NCI-H2196 (cell line): ENCODE measurements at regions not wholly inside any gene's neighbourhood (a gene's known extent, or its start where the extent isn't known, plus 50 kb on each side); places are given as distances from the start of the nearest gene placed in this dataset.
"Not testable (repeated sequence)": the region's sequence is repeated elsewhere in the genome, so short reads cannot be mapped to it uniquely, and the experiment has no call there.

Experiments used
- DNase-seq: peaks from one replicate; lab custom pipeline; 2025; ENCODE audit not compliant: unreplicated experiment; lab: John Stamatoyannopoulos, UW

GRCh38 chr5:5902678-5903646, 475.4 kb downstream of the MED10 start:
- DNase-seq = no peak

GRCh38 chr5:5900350-5900749, 477.9 kb downstream of the ICE1 start:
- no peak for DNase-seq

- DNase-seq = no peak
These were observed 477.2 kb downstream of the ICE1 start for GRCh38 chr5:5899716-5900115.

- DNase-seq = no peak
These were observed 465.8 kb downstream of the ICE1 start for GRCh38 chr5:5888284-5888683.

- no peak for DNase-seq
These were observed 465.4 kb downstream of the ICE1 start for GRCh38 chr5:5887833-5888232.

GRCh38 chr5:5886812-5887486, 464.5 kb downstream of the ICE1 start:
- DNase-seq = peak; percentile 19

GRCh38 chr5:5886353-5886752, 463.9 kb downstream of the ICE1 start:
- no peak for DNase-seq

GRCh38 chr5:5885782-5886181, 463.3 kb downstream of the ICE1 start:
- DNase-seq = no peak

GRCh38 chr5:5884593-5884992, 462.1 kb downstream of the ICE1 start:
- DNase-seq = no peak

- no peak for DNase-seq
These were observed 461.1 kb downstream of the ICE1 start for GRCh38 chr5:5883562-5883961.

GRCh38 chr5:5883146-5883545, 460.7 kb downstream of the ICE1 start:
- DNase-seq = no peak

- no peak for DNase-seq
These were observed 460.2 kb downstream of the ICE1 start for GRCh38 chr5:5882706-5883105.

GRCh38 chr5:5881294-5881693, 458.8 kb downstream of the ICE1 start:
- no peak for DNase-seq

- no peak for DNase-seq
These were observed 457.7 kb downstream of the ICE1 start for GRCh38 chr5:5880077-5880763.

GRCh38 chr5:5857396-5857795, 434.9 kb downstream of the ICE1 start:
- no peak for DNase-seq

GRCh38 chr5:5854087-5854486, 431.6 kb downstream of the ICE1 start:
- DNase-seq = no peak

- DNase-seq = no peak
These were observed 416.0 kb downstream of the ICE1 start for GRCh38 chr5:5838493-5838892.

GRCh38 chr5:5831622-5832021, 409.1 kb downstream of the ICE1 start:
- DNase-seq = not testable (repeated sequence)

GRCh38 chr5:5828619-5829018, 406.1 kb downstream of the ICE1 start:
- no peak for DNase-seq

GRCh38 chr5:5826911-5827310, 404.4 kb downstream of the ICE1 start:
- no peak for DNase-seq

- no peak for DNase-seq
These were observed 400.3 kb downstream of the ICE1 start for GRCh38 chr5:5822729-5823257.
